ELR (cell line): ENCODE measurements at regions not wholly inside any gene's neighbourhood (a gene's known extent, or its start where the extent isn't known, plus 50 kb on each side); places are given as distances from the start of the nearest gene placed in this dataset.

Source experiments
- DNase-seq: peaks from one replicate; pipeline ENCODE4 v3.0.0-alpha.2; 2015; ENCODE audit warnings: low read depth

GRCh38 chr18:67380867-67381266 is 135.7 kb downstream of the DSEL start:
- DNase-seq, result no peak

- DNase-seq, result no peak
These were observed 136.5 kb downstream of the DSEL start for GRCh38 chr18:67379981-67380380.

- DNase-seq, result no peak
These were observed 140.1 kb downstream of the DSEL start for GRCh38 chr18:67376372-67376771.

GRCh38 chr18:67373636-67374035 is 142.9 kb downstream of the DSEL start:
- DNase-seq, result no peak

GRCh38 chr18:67367540-67367939 is 149.0 kb downstream of the DSEL start:
- peak; percentile 53 for DNase-seq

- DNase-seq, result no peak
These were observed 152.8 kb downstream of the DSEL start for GRCh38 chr18:67363694-67364093.

- DNase-seq, result no peak
These were observed 153.6 kb downstream of the DSEL start for GRCh38 chr18:67362906-67363305.

- DNase-seq, result peak; percentile 96
These were observed 156.4 kb downstream of the DSEL start for GRCh38 chr18:67359873-67360838.

- no peak for DNase-seq
These were observed 157.6 kb downstream of the DSEL start for GRCh38 chr18:67358947-67359346.

- no peak for DNase-seq
These were observed 161.8 kb downstream of the DSEL start for GRCh38 chr18:67354692-67355091.

GRCh38 chr18:67354091-67354490 is 162.4 kb downstream of the DSEL start:
- no peak for DNase-seq

- DNase-seq, result no peak
These were observed 169.1 kb downstream of the DSEL start for GRCh38 chr18:67347438-67347837.

GRCh38 chr18:67342159-67342558 is 174.4 kb downstream of the DSEL start:
- no peak for DNase-seq

GRCh38 chr18:67337696-67338095 is 178.8 kb downstream of the DSEL start:
- DNase-seq, result no peak

GRCh38 chr18:67331857-67332256 is 184.7 kb downstream of the DSEL start:
- no peak for DNase-seq

GRCh38 chr18:67319109-67319508 is 197.4 kb downstream of the DSEL start:
- no peak for DNase-seq

- peak; percentile 19 for DNase-seq
These were observed 197.9 kb downstream of the DSEL start for GRCh38 chr18:67318651-67319050.

GRCh38 chr18:67310826-67311225 is 205.7 kb downstream of the DSEL start:
- peak; percentile 82 for DNase-seq

- DNase-seq, result no peak
These were observed 207.7 kb downstream of the DSEL start for GRCh38 chr18:67308819-67309218.

GRCh38 chr18:67305466-67305865 is 211.1 kb downstream of the DSEL start:
- no peak for DNase-seq

GRCh38 chr18:67302043-67302442 is 214.5 kb downstream of the DSEL start:
- DNase-seq, result peak; percentile 57

- peak; percentile 22 for DNase-seq
These were observed 214.9 kb downstream of the DSEL start for GRCh38 chr18:67301592-67301991.

GRCh38 chr18:67300498-67300897 is 216.0 kb downstream of the DSEL start:
- DNase-seq, result peak; percentile 15

- no peak for DNase-seq
These were observed 223.7 kb downstream of the DSEL start for GRCh38 chr18:67292814-67293213.
